Adrenal gland (tissue), 5 donors: ENCODE measurements at regions not wholly inside any gene's neighbourhood (a gene's known extent, or its start where the extent isn't known, plus 50 kb on each side); places are given as distances from the start of the nearest gene placed in this dataset.

ENCODE experiments used
- CTCF ChIP-seq, 6 experiments: fragments of 450-650 bp in 4 of 6; fragments of 200-600 bp in 2 of 6; sonication (generic) in 1 of 6; IDR thresholded peaks; 1 replicate in 5 of 6; 2 replicates in 1 of 6; pipeline versions ENCODE4 v1.5.1 to v1.8.0; 2016 to 2021; ENCODE audit warnings: antibody characterized with exemption in 6 of 6, mild to moderate bottlenecking in 2 of 6, moderate library complexity in 1 of 6
- POLR2A ChIP-seq, 2 donors: fragments of 450-650 bp; IDR thresholded peaks; one replicate each; pipeline ENCODE4 v1.6.1; 2017; ENCODE audit warnings: antibody characterized with exemption in 2 of 2, mild to moderate bottlenecking in 2 of 2, moderate library complexity in 1 of 2
- donor health status: DM: no; HTN: no; CAD: no.

GRCh38 chr2:52537588-52537987, 1230.0 kb upstream of the CHAC2 start:
- TF ChIP-seq CTCF (IDR thresholded peaks at IDR 0.05) = no peak
- no peak for TF ChIP-seq POLR2A (IDR thresholded peaks at IDR 0.05)
